ENCODE measurements at regions not wholly inside any gene's neighbourhood (a gene's known extent, or its start where the extent isn't known, plus 50 kb on each side); places are given as distances from the start of the nearest gene placed in this dataset.
"Not testable (repeated sequence)": the region's sequence is repeated elsewhere in the genome, so short reads cannot be mapped to it uniquely, and the experiment has no call there.

GRCh38 chr1:208979776-208980175 is 603.7 kb upstream of the CAMK1G start:
- no peaks in the 10 kb centered on the region for H3K9me3 ChIP-seq
- no peak for TF ChIP-seq POLR2A (IDR thresholded peaks at IDR 0.05)
- TF ChIP-seq CTCF (IDR thresholded peaks at IDR 0.05): no peak
- TF ChIP-seq POLR2AphosphoS5 (IDR thresholded peaks at IDR 0.05; ENCODE audit: insufficient read depth in 1 of 2, low read depth in 1 of 2): no peak
- intact Hi-C loops (cut with DNase I): no loop called here
- no peaks in the 10 kb centered on the region for H3K4me1 ChIP-seq
- no peak overlapping the region for H3K27ac ChIP-seq
- DNase-seq (ENCODE audit: extremely low spot score in 2 of 2): no peak
- no peak overlapping the region for H3K4me3 ChIP-seq
- H3K36me3 ChIP-seq: no peaks in the 10 kb centered on the region
- no peaks in the 10 kb centered on the region for H3K27me3 ChIP-seq

DNA sequence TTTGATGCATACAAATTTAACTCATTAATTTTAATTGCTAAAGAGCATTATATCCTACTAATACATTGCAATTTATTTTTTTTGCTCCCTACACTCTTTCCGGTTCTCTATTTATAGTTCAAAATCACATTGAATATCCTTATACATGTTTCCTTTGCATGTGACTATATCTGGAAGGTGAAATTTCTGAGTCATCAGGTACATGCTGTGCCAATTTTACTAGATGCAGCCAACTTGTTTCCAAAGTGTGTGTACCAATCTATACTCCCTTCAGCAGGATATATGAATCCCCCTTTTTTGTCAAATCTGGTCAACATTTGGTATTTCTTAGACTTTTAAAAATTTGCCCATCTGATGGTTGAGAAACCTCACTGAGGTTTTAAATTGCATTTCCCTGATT is 602.9 kb upstream of the CAMK1G start:
- Histone ChIP-seq H3K27ac (no peak overlapping the region), H3K27me3 (no peaks in the 10 kb centered on the region), H3K4me1 (no peaks in the 10 kb centered on the region), H3K36me3 (no peaks in the 10 kb centered on the region), H3K9me3 (no peaks in the 10 kb centered on the region), H3K4me3 (no peak overlapping the region)
- no peak for DNase-seq (ENCODE audit: extremely low spot score in 2 of 2)
- intact Hi-C loops (cut with DNase I): no loop called here
- TF ChIP-seq POLR2AphosphoS5 (IDR thresholded peaks at IDR 0.05; ENCODE audit: insufficient read depth in 1 of 2, low read depth in 1 of 2): no peak
- no peak for TF ChIP-seq POLR2A (IDR thresholded peaks at IDR 0.05)
- no peak for TF ChIP-seq CTCF (IDR thresholded peaks at IDR 0.05)

DNA sequence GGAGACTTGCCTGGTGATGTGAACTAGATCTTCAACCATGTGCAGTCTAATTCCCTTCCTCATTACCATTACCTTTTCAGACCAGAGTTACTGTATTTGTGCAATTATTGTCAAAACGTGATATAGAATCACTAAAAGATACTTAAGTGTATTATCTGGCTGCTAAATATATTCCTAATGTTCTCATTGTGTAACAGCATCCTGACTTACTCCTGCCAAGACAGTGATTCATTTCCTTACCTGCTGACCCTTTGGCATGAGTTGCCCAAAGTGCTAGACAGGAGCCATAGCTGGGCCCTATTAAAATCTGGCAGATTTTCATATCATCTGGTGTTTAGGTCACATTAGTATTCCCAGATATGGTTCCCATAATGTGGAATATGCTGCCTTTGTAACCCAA is 598.3 kb upstream of the CAMK1G start:
- H3K27ac ChIP-seq: no peak overlapping the region
- no peaks in the 10 kb centered on the region for H3K9me3 ChIP-seq
- intact Hi-C loops (cut with DNase I): no loop called here
- no peak overlapping the region for H3K4me3 ChIP-seq
- DNase-seq (ENCODE audit: extremely low spot score in 2 of 2): no peak
- H3K36me3 ChIP-seq: no peaks in the 10 kb centered on the region
- H3K4me1 ChIP-seq: no peaks in the 10 kb centered on the region
- H3K27me3 ChIP-seq: no peaks in the 10 kb centered on the region
- TF ChIP-seq CTCF (IDR thresholded peaks at IDR 0.05): no peak
- TF ChIP-seq POLR2AphosphoS5 (IDR thresholded peaks at IDR 0.05; ENCODE audit: insufficient read depth in 1 of 2, low read depth in 1 of 2): peak in 1 of 2 donors; percentile 38

DNA sequence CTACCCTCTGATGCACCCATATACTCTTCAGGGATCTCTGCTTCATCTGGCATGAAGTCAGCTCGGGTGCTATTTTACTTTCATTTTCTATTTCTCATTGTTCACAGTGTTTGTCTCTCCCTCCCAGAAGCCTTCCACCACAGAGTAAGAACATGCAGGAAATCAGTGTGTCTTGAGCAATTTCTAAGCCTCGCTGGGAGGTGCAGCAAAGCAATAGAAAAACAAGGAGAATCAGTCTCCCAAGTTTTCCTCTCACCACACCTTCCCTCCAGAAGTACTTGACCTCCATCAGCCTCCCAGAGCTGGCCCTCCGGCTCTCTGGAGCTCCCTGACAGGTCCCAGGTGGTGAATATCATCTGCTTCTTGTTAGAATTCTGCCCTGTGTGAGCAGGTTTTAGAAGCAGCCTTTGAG is 594.7 kb upstream of the CAMK1G start:
- H3K36me3 ChIP-seq: no peaks in the 10 kb centered on the region
- H3K9me3 ChIP-seq: no peaks in the 10 kb centered on the region
- H3K27ac ChIP-seq: peak overlapping the region; percentile 21
- TF ChIP-seq CTCF (IDR thresholded peaks at IDR 0.05): no peak
- no peak for TF ChIP-seq POLR2A (IDR thresholded peaks at IDR 0.05)
- TF ChIP-seq POLR2AphosphoS5 (IDR thresholded peaks at IDR 0.05; ENCODE audit: insufficient read depth in 1 of 2, low read depth in 1 of 2): no peak
- H3K27me3 ChIP-seq: no peaks in the 10 kb centered on the region
- intact Hi-C loops (cut with DNase I): no loop called here
- no peak for DNase-seq (ENCODE audit: extremely low spot score in 2 of 2)
- peak overlapping the region; percentile 32 to 35 for H3K4me3 ChIP-seq
- no peaks in the 10 kb centered on the region for H3K4me1 ChIP-seq

DNA sequence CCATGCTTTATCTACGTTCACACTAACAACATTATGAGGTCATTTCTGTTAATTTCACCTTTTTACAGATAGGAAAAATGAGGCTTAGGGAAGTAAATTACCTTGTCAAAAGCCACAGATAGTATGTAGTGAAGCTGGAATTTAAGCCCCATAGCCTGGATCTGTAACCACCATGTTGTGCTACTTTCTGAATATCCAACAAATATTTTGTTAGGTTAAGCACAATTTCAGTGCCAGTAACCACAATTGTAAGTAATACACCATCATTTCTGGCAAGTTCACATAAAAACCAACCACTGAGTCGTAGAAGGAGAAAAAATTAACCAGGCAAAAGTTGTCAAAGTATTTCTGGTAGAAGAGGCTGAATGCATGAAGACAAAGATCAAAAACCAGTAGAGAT is 593.1 kb upstream of the CAMK1G start:
- H3K36me3 ChIP-seq: no peaks in the 10 kb centered on the region
- TF ChIP-seq POLR2AphosphoS5 (IDR thresholded peaks at IDR 0.05; ENCODE audit: insufficient read depth in 1 of 2, low read depth in 1 of 2) (no peak), POLR2A (IDR thresholded peaks at IDR 0.05) (no peak)
- H3K9me3 ChIP-seq: no peaks in the 10 kb centered on the region

GRCh38 chr1:208997053-208997452 is 586.5 kb upstream of the CAMK1G start:
- H3K27ac ChIP-seq; DNase-seq (ENCODE audit: extremely low spot score in 2 of 2); H3K9me3 ChIP-seq; H3K4me3 ChIP-seq; intact Hi-C loops (cut with DNase I); H3K36me3 ChIP-seq; H3K4me1 ChIP-seq; H3K27me3 ChIP-seq: not testable (repeated sequence)

More for the DNA sequence above, 593.1 kb upstream of the CAMK1G start:
- Histone ChIP-seq H3K4me1 (no peaks in the 10 kb centered on the region), H3K27me3 (no peaks in the 10 kb centered on the region), H3K27ac (no peak overlapping the region), H3K4me3 (no peak overlapping the region)
- intact Hi-C loops (cut with DNase I): no loop called here
- DNase-seq (ENCODE audit: extremely low spot score in 2 of 2): no peak
